Neural progenitor cell (in vitro differentiated cells): ENCODE measurements at regions not wholly inside any gene's neighbourhood (a gene's known extent, or its start where the extent isn't known, plus 50 kb on each side); places are given as distances from the start of the nearest gene placed in this dataset.

Experiments used
- DNase-seq: peaks from one replicate; pipeline ENCODE4 v3.0.0-alpha.2; 2016; ENCODE audit warnings: low spot score
- H2AFZ ChIP-seq: fragments of 200-600 bp; sonication (generic); replicated peaks from 2 replicates; pipeline ENCODE4 v1.6.1; 2016; ENCODE audit warnings: antibody characterized with exemption
- H3F3A ChIP-seq: fragments of 200-600 bp; sonication (generic); 2 replicates; pipeline ENCODE4 v1.6.1; 2016; ENCODE audit warnings: antibody characterized with exemption, low read depth
- H3K27ac ChIP-seq: fragments of 200-600 bp; sonication (generic); 2 replicates; pipeline ENCODE4 v1.5.1; 2016; ENCODE audit warnings: mild to moderate bottlenecking
- H3K27me3 ChIP-seq: fragments of 200-600 bp; sonication (generic); 2 replicates; pipeline ENCODE4 v1.6.1; 2016; ENCODE audit warnings: mild to moderate bottlenecking, moderate library complexity
- H3K36me3 ChIP-seq: fragments of 200-600 bp; sonication (generic); 2 replicates; pipeline ENCODE4 v1.5.1; 2016
- H3K4me1 ChIP-seq: fragments of 200-600 bp; sonication (generic); 2 replicates; pipeline ENCODE4 v1.6.1; 2016; ENCODE audit warnings: mixed run types
- H3K4me2 ChIP-seq: fragments of 200-600 bp; sonication (generic); 2 replicates; pipeline ENCODE4 v1.6.1; 2016
- H3K4me3 ChIP-seq: fragments of 200-600 bp; sonication (generic); 2 replicates; pipeline ENCODE4 v1.5.1; 2016
- H3K79me2 ChIP-seq: fragments of 200-600 bp; sonication (generic); 2 replicates; pipeline ENCODE4 v1.6.1; 2016; ENCODE audit warnings: low read depth
- H3K9ac ChIP-seq: fragments of 200-600 bp; sonication (generic); 2 replicates; pipeline ENCODE4 v1.6.1; 2016
- H3K9me3 ChIP-seq: fragments of 200-600 bp; sonication (generic); 2 replicates; pipeline ENCODE4 v1.5.1; 2016; ENCODE audit warnings: low read depth
- H4K20me1 ChIP-seq: fragments of 200-600 bp; sonication (generic); 2 replicates; pipeline ENCODE4 v1.6.1; 2016; ENCODE audit warnings: low read depth
- H3K27ac Mint-ChIP-seq: 3 replicates; pipeline ENCODE4 v1.8.0; 2021; ENCODE audit warnings: mixed read lengths
- H3K27me3 Mint-ChIP-seq: 2 replicates; pipeline ENCODE4 v1.8.0; 2022; ENCODE audit warnings: low read depth, mild to moderate bottlenecking, inconsistent platforms, moderate library complexity, mixed read lengths; ENCODE audit not compliant: insufficient read depth
- H3K36me3 Mint-ChIP-seq: 3 replicates; pipeline ENCODE4 v1.8.0; 2021; ENCODE audit warnings: mixed read lengths
- H3K4me1 Mint-ChIP-seq: 3 replicates; pipeline ENCODE4 v1.8.0; 2021; ENCODE audit warnings: mixed read lengths
- H3K4me3 Mint-ChIP-seq: 3 replicates; pipeline ENCODE4 v1.8.0; 2021; ENCODE audit warnings: mild to moderate bottlenecking, moderate library complexity, mixed read lengths
- H3K9me3 Mint-ChIP-seq: 3 replicates; pipeline ENCODE4 v1.8.0; 2020; ENCODE audit warnings: mixed read lengths
- CTCF ChIP-seq: fragments of 200-600 bp; sonication (generic); IDR thresholded peaks from 2 replicates; pipeline ENCODE4 v1.5.1; 2017; ENCODE audit warnings: antibody characterized with exemption, mild to moderate bottlenecking
- EZH2 ChIP-seq: fragments of 200-600 bp; sonication (generic); IDR thresholded peaks from 2 replicates; pipeline ENCODE4 v1.6.1; 2017; ENCODE audit warnings: antibody characterized with exemption, mild to moderate bottlenecking, moderate library complexity
- EZH2phosphoT487 ChIP-seq: fragments of 200-600 bp; sonication (generic); IDR thresholded peaks from 2 replicates; pipeline ENCODE4 v1.6.1; 2017; ENCODE audit warnings: antibody characterized with exemption

GRCh38 chr21:19321688-19322087 is 918.1 kb upstream of the TMPRSS15 start:
- H3K4me1 Mint-ChIP-seq, result no peaks in the 10 kb centered on the region
- H3K27ac Mint-ChIP-seq, result no peak overlapping the region

GRCh38 chr21:19322360-19322759 is 918.8 kb upstream of the TMPRSS15 start:
- no peaks in the 10 kb centered on the region for H3K4me1 ChIP-seq
- Mint-ChIP-seq H3K27me3 (no peaks in the 10 kb centered on the region), H3K9me3 (peaks cover 3% of the 10 kb centered on the region), H3K4me1 (no peaks in the 10 kb centered on the region), H3K27ac (no peak overlapping the region), H3K4me3 (no peak overlapping the region), H3K36me3 (no peaks in the 10 kb centered on the region)
- TF ChIP-seq EZH2 (no peak), CTCF (peak; percentile 45), EZH2phosphoT487 (no peak)
- no peaks in the 10 kb centered on the region for H4K20me1 ChIP-seq
- H2AFZ ChIP-seq, result no peak overlapping the region
- no peaks in the 10 kb centered on the region for H3K36me3 ChIP-seq
- no peak overlapping the region for H3K9ac ChIP-seq
- no peaks in the 10 kb centered on the region for H3K79me2 ChIP-seq
- no peak for DNase-seq
- H3K4me3 ChIP-seq, result no peak overlapping the region
- H3K9me3 ChIP-seq, result no peaks in the 10 kb centered on the region
- H3K4me2 ChIP-seq, result no peak overlapping the region
- no peaks in the 10 kb centered on the region for H3F3A ChIP-seq
- H3K27me3 ChIP-seq, result no peaks in the 10 kb centered on the region
- no peak overlapping the region for H3K27ac ChIP-seq

More at GRCh38 chr21:19321688-19322087, 918.1 kb upstream of the TMPRSS15 start:
- H3F3A ChIP-seq, result no peaks in the 10 kb centered on the region
- Mint-ChIP-seq H3K27me3 (no peaks in the 10 kb centered on the region), H3K36me3 (no peaks in the 10 kb centered on the region), H3K4me3 (no peak overlapping the region), H3K9me3 (peaks cover 5% of the 10 kb centered on the region)
- no peaks in the 10 kb centered on the region for H3K27me3 ChIP-seq
- H3K36me3 ChIP-seq, result no peaks in the 10 kb centered on the region
- H2AFZ ChIP-seq, result no peak overlapping the region
- TF ChIP-seq EZH2 (no peak), EZH2phosphoT487 (no peak), CTCF (no peak)
- H3K4me2 ChIP-seq, result no peak overlapping the region
- H3K79me2 ChIP-seq, result no peaks in the 10 kb centered on the region
- no peaks in the 10 kb centered on the region for H4K20me1 ChIP-seq
- H3K9me3 ChIP-seq, result no peaks in the 10 kb centered on the region
- no peaks in the 10 kb centered on the region for H3K4me1 ChIP-seq
- no peak overlapping the region for H3K9ac ChIP-seq
- no peak overlapping the region for H3K4me3 ChIP-seq
- no peak overlapping the region for H3K27ac ChIP-seq
- DNase-seq, result no peak

- TF ChIP-seq EZH2, result no peak
- TF ChIP-seq CTCF, result no peak
- no peak for TF ChIP-seq EZH2phosphoT487
- H2AFZ ChIP-seq, result peak overlapping the region; percentile 26
- H3K36me3 ChIP-seq, result no peaks in the 10 kb centered on the region
- H3K36me3 Mint-ChIP-seq, result no peaks in the 10 kb centered on the region
- H3K9me3 Mint-ChIP-seq, result peaks cover 7% of the 10 kb centered on the region
- no peaks in the 10 kb centered on the region for H3K4me1 Mint-ChIP-seq
- H3K4me2 ChIP-seq, result no peak overlapping the region
- no peak overlapping the region for H3K4me3 ChIP-seq
- H3K9ac ChIP-seq, result no peak overlapping the region
- H3K79me2 ChIP-seq, result no peaks in the 10 kb centered on the region
- no peaks in the 10 kb centered on the region for H3K27me3 Mint-ChIP-seq
- no peak overlapping the region for H3K27ac Mint-ChIP-seq
- H3K27ac ChIP-seq, result no peak overlapping the region
- H3F3A ChIP-seq, result no peaks in the 10 kb centered on the region
- no peak overlapping the region for H3K4me3 Mint-ChIP-seq
- DNase-seq, result no peak
- H3K27me3 ChIP-seq, result no peaks in the 10 kb centered on the region
- no peaks in the 10 kb centered on the region for H4K20me1 ChIP-seq
- H3K9me3 ChIP-seq, result no peaks in the 10 kb centered on the region
- H3K4me1 ChIP-seq, result no peaks in the 10 kb centered on the region
These were observed 923.1 kb upstream of the TMPRSS15 start for GRCh38 chr21:19326531-19327319.
